Endothelial cell of umbilical vein (primary cell): ENCODE measurements at regions not wholly inside any gene's neighbourhood (a gene's known extent, or its start where the extent isn't known, plus 50 kb on each side); places are given as distances from the start of the nearest gene placed in this dataset.

Source experiments
- CTCF ChIP-seq, 2 donors: IDR thresholded peaks; 1 replicate in 1 of 2; 2 replicates in 1 of 2; pipeline ENCODE4 v1.5.1; 2011; ENCODE audit warnings: low read length in 2 of 2, mild to moderate bottlenecking in 2 of 2, moderate library complexity in 2 of 2, control low read depth in 1 of 2, inconsistent platforms in 1 of 2, low read depth in 1 of 2; ENCODE audit not compliant: insufficient read depth in 1 of 2; ENCODE audit errors: extremely low read depth in 1 of 2
- EZH2 ChIP-seq: IDR thresholded peaks from 2 replicates; pipeline ENCODE4 v1.6.1; 2012; ENCODE audit warnings: borderline replicate concordance, low read depth, mild to moderate bottlenecking, moderate library complexity, low read length, inconsistent platforms; ENCODE audit not compliant: severe bottlenecking
- FOS ChIP-seq: IDR thresholded peaks from 2 replicates; pipeline ENCODE4 v1.6.1; 2011; ENCODE audit warnings: mild to moderate bottlenecking, low read length, moderate library complexity, borderline replicate concordance; ENCODE audit not compliant: insufficient read depth
- GATA2 ChIP-seq: IDR thresholded peaks from 2 replicates; pipeline ENCODE4 v1.7.0; 2011; ENCODE audit warnings: low read depth, mild to moderate bottlenecking, moderate library complexity, mixed read lengths, low read length; ENCODE audit not compliant: insufficient read length, insufficient read depth
- JUN ChIP-seq: IDR thresholded peaks from 2 replicates; pipeline ENCODE4 v1.6.1; 2011; ENCODE audit warnings: borderline replicate concordance, low read depth; ENCODE audit not compliant: insufficient read length, insufficient read depth
- MAX ChIP-seq: IDR thresholded peaks from 2 replicates; pipeline ENCODE4 v1.6.1; 2011; ENCODE audit not compliant: insufficient read depth, insufficient read length
- POLR2A ChIP-seq: IDR thresholded peaks from 2 replicates; pipeline ENCODE4 v1.6.1; 2012; ENCODE audit warnings: low read depth, mild to moderate bottlenecking, control low read depth, low read length
- POLR2AphosphoS5 ChIP-seq: IDR thresholded peaks from 2 replicates; pipeline ENCODE4 v1.6.1; 2012; ENCODE audit warnings: low read depth, mild to moderate bottlenecking, control low read depth, low read length, moderate library complexity; ENCODE audit not compliant: insufficient read depth

- no peak for TF ChIP-seq POLR2A
- no peak for TF ChIP-seq CTCF (IDR thresholded peaks at IDR 0.05; ENCODE audit: extremely low read depth in 1 of 2, insufficient read depth in 1 of 2, low read depth in 1 of 2, low read length in 2 of 2)
- no peak for TF ChIP-seq JUN
- no peak for TF ChIP-seq POLR2AphosphoS5
- no peak for TF ChIP-seq EZH2
- TF ChIP-seq GATA2, result no peak
- TF ChIP-seq FOS, result no peak
- TF ChIP-seq MAX, result no peak
Observed at GRCh38 chr14:39863441-39863840, 431.2 kb upstream of the FBXO33 start.
